ENCODE measurements at regions not wholly inside any gene's neighbourhood (a gene's known extent, or its start where the extent isn't known, plus 50 kb on each side); places are given as distances from the start of the nearest gene placed in this dataset.

- no peak for TF ChIP-seq ZNF462 (CRISPR knock-in tag; IDR thresholded peaks at IDR 0.05)
- no peak for TF ChIP-seq ZNF114 (CRISPR knock-in tag; IDR thresholded peaks at IDR 0.05)
- TF ChIP-seq REST (IDR thresholded peaks at IDR 0.05; ENCODE audit: unreplicated experiment) = no peak
These were observed 503.6 kb upstream of the SMIM21 start (continued) for GRCh38 chr18:75931079-75931478.

GRCh38 chr18:75928706-75929105 is 501.2 kb upstream of the SMIM21 start:
- DNase-seq (ENCODE audit: low spot score) (no peak), ATAC-seq (no peak)
- no peaks in the 10 kb centered on the region for H3K79me2 ChIP-seq (replicated peaks; ENCODE audit: insufficient read depth)
- no peaks in the 10 kb centered on the region for H3F3A ChIP-seq (replicated peaks; ENCODE audit: low read depth)
- no peaks in the 10 kb centered on the region for H3K36me3 ChIP-seq (ENCODE audit: insufficient read depth)
- H3K9me2 ChIP-seq (ENCODE audit: insufficient read depth) = peaks cover 3% of the 10 kb centered on the region; the same call in 1 of the 2 replicates
- Mint-ChIP-seq H3K9me3 (no peaks in the 10 kb centered on the region), H3K27ac (no peak overlapping the region), H3K36me3 (ENCODE audit: low read depth) (no peaks in the 10 kb centered on the region), H3K4me1 (peaks cover 6% of the 10 kb centered on the region; the same call in 2 of the 3 replicates), H3K4me3 (no peak overlapping the region), H3K27me3 (ENCODE audit: insufficient read depth, low read depth, poor library complexity) (no peaks in the 10 kb centered on the region)
- H2AFZ ChIP-seq = no peak overlapping the region
- H3K4me3 ChIP-seq = no peak overlapping the region
- H4K20me1 ChIP-seq (replicated peaks; ENCODE audit: insufficient read depth) = no peaks in the 10 kb centered on the region
- H3K27me3 ChIP-seq (ENCODE audit: insufficient read depth) = no peaks in the 10 kb centered on the region
- H3K4me1 ChIP-seq (ENCODE audit: insufficient read depth) = no peaks in the 10 kb centered on the region
- no peak overlapping the region for H3K27ac ChIP-seq (ENCODE audit: low read depth)
- no peak overlapping the region for H3K4me2 ChIP-seq
- no peak for TF ChIP-seq REST (IDR thresholded peaks at IDR 0.05; ENCODE audit: unreplicated experiment)
- no peak for TF ChIP-seq CREB1 (CRISPR knock-in tag; IDR thresholded peaks at IDR 0.05; ENCODE audit: low read depth)
- TF ChIP-seq EZH2phosphoT487 (IDR thresholded peaks at IDR 0.05; ENCODE audit: unreplicated experiment) = no peak
- TF ChIP-seq JUNB (IDR thresholded peaks at IDR 0.05; ENCODE audit: unreplicated experiment) = no peak
- no peak for TF ChIP-seq NANOG (IDR thresholded peaks at IDR 0.05; ENCODE audit: borderline replicate concordance)
- no peak for TF ChIP-seq ZNF114 (CRISPR knock-in tag; IDR thresholded peaks at IDR 0.05)

Measured in GM23338 (cell line).